NCI-H2196 (cell line): ENCODE measurements at regions not wholly inside any gene's neighbourhood (a gene's known extent, or its start where the extent isn't known, plus 50 kb on each side); places are given as distances from the start of the nearest gene placed in this dataset.

Experiments used
- DNase-seq: peaks from one replicate; lab custom pipeline; 2025; ENCODE audit not compliant: unreplicated experiment; lab: John Stamatoyannopoulos, UW

DNA sequence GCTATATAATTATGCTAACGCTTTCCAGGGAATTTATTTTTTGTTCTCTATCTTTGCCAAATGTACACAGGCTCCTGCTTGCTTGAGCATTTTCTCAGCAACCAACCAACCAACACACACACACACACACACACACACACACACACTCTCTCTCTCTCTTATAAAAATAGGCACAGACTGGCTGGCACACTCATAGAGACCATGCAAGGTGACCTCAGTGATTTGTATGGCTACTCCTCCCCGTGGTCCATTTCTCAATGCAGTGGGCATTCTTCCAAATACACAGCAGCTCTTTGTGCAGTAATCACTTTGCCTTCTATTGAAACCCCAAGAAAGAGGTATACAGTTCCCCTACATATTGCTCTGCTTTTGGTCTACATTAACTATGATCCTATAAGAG lies 416.0 kb downstream of the MAN2A1 start:
- DNase-seq, result no peak

GRCh38 chr5:110106750-110107149 lies 417.0 kb downstream of the MAN2A1 start:
- DNase-seq, result no peak

DNA sequence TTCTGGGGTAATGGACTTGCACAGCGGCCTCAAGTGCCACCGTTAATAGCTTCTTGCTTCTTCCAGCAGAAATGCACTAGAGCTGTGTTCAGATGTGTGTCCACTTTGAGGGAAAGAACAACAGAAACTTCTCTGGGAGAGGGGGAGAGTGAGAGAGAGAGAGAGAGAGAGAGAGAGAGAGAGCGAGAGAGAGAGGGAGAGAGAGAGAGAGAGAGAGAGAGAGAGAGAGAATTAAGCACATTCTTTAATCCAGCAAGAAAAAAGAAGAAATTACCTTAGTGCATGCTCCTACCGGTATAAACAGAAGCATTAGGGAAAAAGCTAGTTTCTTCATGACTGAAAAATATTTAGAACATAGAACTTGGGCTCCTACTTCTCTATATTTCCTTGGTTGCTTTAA lies 418.8 kb downstream of the MAN2A1 start:
- no peak for DNase-seq

GRCh38 chr5:110109667-110110066 lies 419.9 kb downstream of the MAN2A1 start:
- DNase-seq, result no peak

GRCh38 chr5:110112348-110112747 lies 422.6 kb downstream of the MAN2A1 start:
- DNase-seq, result no peak

- DNase-seq, result no peak
Measured at GRCh38 chr5:110115503-110115902, 425.8 kb downstream of the MAN2A1 start.

DNA sequence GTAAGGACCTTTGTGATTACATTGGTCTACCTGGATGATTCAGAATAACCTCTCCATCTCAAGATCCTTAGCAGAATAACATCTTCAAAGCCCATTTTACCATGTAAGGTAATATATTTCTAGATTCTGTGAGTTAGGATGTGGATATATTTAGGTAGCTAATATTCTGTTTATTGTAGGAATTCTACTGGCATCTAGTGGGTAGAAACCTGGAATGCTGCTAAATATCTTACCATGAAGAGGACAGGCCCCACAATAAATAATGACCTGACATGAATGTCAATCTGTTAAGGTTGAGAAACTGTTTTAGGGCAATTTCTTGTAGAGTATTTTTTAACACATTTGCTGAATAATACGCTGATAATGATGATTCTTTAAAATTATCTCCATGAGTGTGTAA lies 426.8 kb downstream of the MAN2A1 start:
- no peak for DNase-seq

DNA sequence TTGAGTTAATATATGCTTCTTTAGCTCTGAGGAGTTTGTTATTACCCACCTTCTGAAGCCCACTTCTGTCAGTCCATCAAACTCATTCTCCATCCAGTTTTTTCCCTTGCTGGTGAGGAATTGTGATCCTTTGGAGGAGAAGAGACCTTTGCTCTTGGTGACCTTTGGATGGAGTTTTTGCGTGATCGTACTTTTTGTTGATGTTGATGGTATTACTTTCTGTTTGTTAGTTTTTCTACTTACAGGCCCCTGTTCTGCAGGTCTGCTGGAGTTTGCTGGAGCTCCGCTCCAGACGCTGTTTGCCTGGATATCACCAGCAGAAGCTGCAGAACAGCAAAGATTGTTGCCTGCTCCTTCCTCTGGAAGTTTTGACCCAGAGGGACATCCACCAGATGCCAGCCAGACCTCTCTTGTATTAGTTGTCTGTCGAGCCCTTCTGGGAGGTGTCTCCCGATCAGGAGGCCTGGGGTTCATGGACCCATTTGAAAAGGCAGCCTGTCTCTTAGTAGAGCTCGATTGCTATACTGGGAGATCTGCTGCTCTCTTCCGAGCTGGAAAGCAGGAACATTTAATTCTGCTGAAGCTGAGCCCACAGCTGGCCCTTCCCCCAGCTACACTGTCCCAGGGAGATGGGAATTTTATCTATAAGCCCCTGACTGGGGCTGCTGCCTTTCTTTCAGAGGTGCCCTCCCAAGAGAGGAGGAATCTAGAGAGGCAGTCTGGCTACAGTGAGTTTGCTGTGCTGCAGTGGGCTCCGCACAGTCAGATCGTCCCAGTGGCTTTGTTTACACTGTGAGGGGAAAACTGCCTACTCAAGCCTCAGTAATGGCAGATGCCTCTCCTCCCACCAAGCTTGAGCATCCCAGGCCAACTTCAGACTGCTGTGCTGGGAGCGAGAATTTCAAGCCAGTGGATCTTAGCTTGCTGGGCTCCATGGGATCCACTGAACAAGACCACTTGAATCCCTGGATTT lies 445.5 kb downstream of the MAN2A1 start:
- no peak for DNase-seq

GRCh38 chr5:110150199-110150598 lies 460.5 kb downstream of the MAN2A1 start:
- DNase-seq, result no peak

DNA sequence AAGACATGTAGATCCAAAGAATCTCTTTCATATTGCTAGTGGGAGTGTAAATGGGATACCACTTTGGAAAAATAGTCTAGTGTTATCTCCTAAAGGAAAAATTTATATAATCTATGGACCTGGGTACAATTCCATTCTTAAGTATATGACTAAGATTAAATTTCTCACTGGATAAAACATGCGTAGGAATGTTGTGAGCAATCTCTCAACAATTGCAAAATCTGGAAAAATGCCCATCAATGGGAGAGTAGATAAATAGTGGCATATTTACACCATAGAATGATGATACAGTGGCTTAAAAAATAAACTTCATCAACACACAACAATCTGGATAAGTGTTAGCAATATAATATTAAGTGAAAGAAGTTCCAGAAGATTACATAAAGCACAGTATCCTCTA lies 469.5 kb downstream of the MAN2A1 start:
- no peak for DNase-seq

- DNase-seq, result no peak
Measured at GRCh38 chr5:110161162-110161561, 471.4 kb downstream of the MAN2A1 start.

DNA sequence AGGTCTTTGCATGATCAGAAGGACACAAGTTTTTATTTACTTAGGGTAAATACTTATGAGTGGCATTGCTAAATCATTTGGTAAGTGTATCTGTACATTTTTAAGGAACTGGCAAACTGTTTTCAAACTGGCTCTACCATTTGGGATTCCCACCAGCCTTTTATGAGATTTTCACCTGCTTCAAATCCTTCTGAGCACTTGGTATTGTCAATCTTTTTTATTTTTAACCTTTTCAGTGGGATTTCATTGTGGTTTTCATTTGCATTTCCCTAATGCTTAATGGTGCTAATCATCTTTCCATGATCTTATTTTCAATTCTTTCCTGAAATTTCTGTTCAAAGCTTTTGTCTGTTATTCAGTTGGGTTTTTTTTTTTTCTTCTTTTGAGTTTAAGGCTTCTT lies 475.6 kb downstream of the MAN2A1 start:
- no peak for DNase-seq

GRCh38 chr5:110167384-110167783 lies 477.7 kb downstream of the MAN2A1 start:
- no peak for DNase-seq

DNA sequence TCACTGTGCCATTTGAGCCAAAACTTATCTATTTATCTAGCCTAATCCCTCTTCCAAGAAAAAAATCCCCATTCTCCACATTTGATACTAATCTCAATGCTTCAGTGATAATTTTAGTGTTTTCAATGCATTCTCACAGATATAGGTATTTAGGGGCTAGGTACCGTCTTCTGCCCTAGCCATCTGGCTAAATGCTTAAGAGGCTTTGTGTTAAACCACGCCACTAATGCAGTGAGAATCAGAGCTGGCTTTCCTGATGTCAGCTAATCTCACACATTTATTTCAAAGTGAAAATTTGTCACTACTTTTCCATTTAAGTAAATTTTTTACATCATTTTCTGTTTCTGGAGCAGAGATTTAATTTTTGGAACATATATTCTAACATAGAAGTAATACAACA lies 479.7 kb downstream of the MAN2A1 start:
- no peak for DNase-seq

GRCh38 chr5:110177729-110178128 lies 488.0 kb downstream of the MAN2A1 start:
- no peak for DNase-seq

DNA sequence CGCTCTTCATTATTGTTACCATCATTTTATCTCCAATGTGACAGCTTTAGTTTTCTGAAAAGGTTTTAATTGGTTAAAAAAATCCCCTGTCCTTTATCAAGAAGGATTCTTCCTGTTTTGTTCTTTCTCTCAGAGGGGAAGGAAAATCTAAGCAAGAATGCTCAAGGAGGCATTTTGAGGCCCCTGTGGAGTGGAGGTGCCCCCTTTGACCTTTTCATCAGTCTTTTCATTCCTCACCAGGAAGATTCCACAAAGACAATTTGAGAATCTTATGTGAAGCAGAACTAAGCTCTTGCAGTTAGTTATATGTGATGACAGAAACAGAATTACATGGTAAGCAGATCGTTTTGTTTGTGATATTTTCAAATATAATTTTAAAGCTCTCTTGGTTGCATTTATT lies 489.6 kb downstream of the MAN2A1 start:
- no peak for DNase-seq

GRCh38 chr5:110194191-110194590 lies 504.5 kb downstream of the MAN2A1 start:
- DNase-seq, result no peak

- peak; percentile 1 for DNase-seq
Measured at GRCh38 chr5:110195288-110195687, 505.6 kb downstream of the MAN2A1 start.

- no peak for DNase-seq
Measured at GRCh38 chr5:110201791-110202190, 512.1 kb downstream of the MAN2A1 start.

- no peak for DNase-seq
Measured at GRCh38 chr5:110203661-110204060, 513.9 kb downstream of the MAN2A1 start.

GRCh38 chr5:110209401-110209800 lies 517.1 kb downstream of the TMEM232 start:
- no peak for DNase-seq

DNA sequence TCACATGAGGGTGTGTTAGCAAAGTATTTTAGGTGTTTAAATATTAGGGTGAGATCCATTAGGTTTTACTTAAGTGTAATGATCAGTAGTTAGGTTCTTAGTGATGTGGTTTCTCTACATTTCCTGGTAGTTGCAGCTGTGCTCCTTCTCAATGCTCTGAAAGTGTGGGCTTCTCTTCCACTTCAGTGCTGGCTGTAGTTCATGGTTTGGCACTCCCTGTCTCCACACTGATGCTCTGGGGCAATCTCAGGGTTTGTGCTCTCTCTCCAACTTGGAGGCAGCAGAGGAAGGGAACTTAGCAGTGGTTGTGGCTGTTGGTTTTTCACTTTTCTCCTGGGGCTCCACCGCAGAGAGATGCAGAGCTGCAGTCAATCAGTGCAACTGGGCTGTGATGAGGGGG lies 507.5 kb downstream of the TMEM232 start:
- no peak for DNase-seq

DNA sequence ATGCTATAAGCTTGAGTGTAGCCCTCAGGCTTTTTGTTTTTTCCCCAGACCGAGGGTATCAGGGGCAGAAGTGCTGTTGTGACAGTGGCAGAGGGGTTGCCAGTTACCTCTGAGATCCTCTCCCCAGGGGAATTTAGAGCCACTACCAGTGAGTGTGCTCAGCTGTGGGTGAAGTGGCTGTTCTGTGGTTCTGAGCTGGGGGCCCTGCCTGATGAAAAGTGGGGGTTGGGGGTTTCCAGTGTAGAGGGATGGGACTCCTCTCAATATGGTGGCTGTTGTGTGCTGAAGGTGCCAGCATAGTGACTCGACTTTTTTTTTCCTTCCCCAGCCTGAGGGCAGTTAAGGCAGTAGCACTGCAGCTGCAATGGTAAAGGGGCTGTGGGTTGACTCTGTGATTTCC lies 506.7 kb downstream of the TMEM232 start:
- no peak for DNase-seq
